ENCODE measurements at regions not wholly inside any gene's neighbourhood (a gene's known extent, or its start where the extent isn't known, plus 50 kb on each side); places are given as distances from the start of the nearest gene placed in this dataset.
"Not testable (repeated sequence)": the region's sequence is repeated elsewhere in the genome, so short reads cannot be mapped to it uniquely, and the experiment has no call there.

GRCh38 chr7:55688261-55688660, 116.0 kb upstream of the VOPP1 start:
- not testable (repeated sequence) for H3K27ac ChIP-seq

- not testable (repeated sequence) for H3K27ac ChIP-seq
These were observed 115.0 kb upstream of the VOPP1 start for GRCh38 chr7:55687252-55687651.

- not testable (repeated sequence) for H3K27ac ChIP-seq
These were observed 114.5 kb upstream of the VOPP1 start for GRCh38 chr7:55686771-55687170.

- not testable (repeated sequence) for H3K27ac ChIP-seq
These were observed 111.2 kb upstream of the VOPP1 start for GRCh38 chr7:55683501-55683900.

GRCh38 chr7:55675589-55675988, 103.3 kb upstream of the VOPP1 start:
- H3K27ac ChIP-seq, result not testable (repeated sequence)

- H3K27ac ChIP-seq, result not testable (repeated sequence)
These were observed 101.2 kb upstream of the VOPP1 start for GRCh38 chr7:55673525-55673924.

GRCh38 chr7:55672084-55672483, 99.8 kb upstream of the VOPP1 start:
- H3K27ac ChIP-seq, result not testable (repeated sequence)

- H3K27ac ChIP-seq, result no peak overlapping the region
- TF ChIP-seq CTCF (IDR thresholded peaks at IDR 0.05) (no peak), ZFX (IDR thresholded peaks at IDR 0.05; ENCODE audit: borderline replicate concordance) (no peak)
These were observed 85.4 kb upstream of the VOPP1 start for GRCh38 chr7:55657654-55658053.

- TF ChIP-seq ZFX (IDR thresholded peaks at IDR 0.05; ENCODE audit: borderline replicate concordance) (no peak), CTCF (IDR thresholded peaks at IDR 0.05) (no peak)
- no peak overlapping the region for H3K27ac ChIP-seq
These were observed 78.8 kb upstream of the VOPP1 start for GRCh38 chr7:55651057-55651456.

GRCh38 chr7:55649238-55649637, 76.9 kb upstream of the VOPP1 start:
- no peak overlapping the region for H3K27ac ChIP-seq
- no peak for TF ChIP-seq CTCF (IDR thresholded peaks at IDR 0.05)
- no peak for TF ChIP-seq ZFX (IDR thresholded peaks at IDR 0.05; ENCODE audit: borderline replicate concordance)

- H3K27ac ChIP-seq, result no peak overlapping the region
- no peak for TF ChIP-seq CTCF (IDR thresholded peaks at IDR 0.05)
- no peak for TF ChIP-seq ZFX (IDR thresholded peaks at IDR 0.05; ENCODE audit: borderline replicate concordance)
These were observed 72.3 kb upstream of the VOPP1 start for GRCh38 chr7:55644567-55644966.

GRCh38 chr7:55642266-55642665, 70.0 kb upstream of the VOPP1 start:
- TF ChIP-seq CTCF (IDR thresholded peaks at IDR 0.05), result no peak
- no peak overlapping the region for H3K27ac ChIP-seq
